Smooth muscle cell (in vitro differentiated cells): ENCODE measurements at regions not wholly inside any gene's neighbourhood (a gene's known extent, or its start where the extent isn't known, plus 50 kb on each side); places are given as distances from the start of the nearest gene placed in this dataset.

ENCODE experiments used
- DNase-seq: peaks from one replicate; lab custom pipeline; 2025; ENCODE audit not compliant: unreplicated experiment; lab: John Stamatoyannopoulos, UW
- H2AFZ ChIP-seq: fragments of 200-600 bp; sonication (generic); 2 replicates; pipeline ENCODE4 v1.6.0; 2016; ENCODE audit warnings: antibody characterized with exemption, low read depth, mild to moderate bottlenecking
- H3F3A ChIP-seq: fragments of 200-600 bp; sonication (generic); 2 replicates; pipeline ENCODE4 v1.6.0; 2017; ENCODE audit warnings: antibody characterized with exemption, low read depth
- H3K27ac ChIP-seq: fragments of 200-600 bp; sonication (generic); 2 replicates; pipeline ENCODE4 v1.5.1; 2016; ENCODE audit warnings: low read depth, mild to moderate bottlenecking
- H3K27me3 ChIP-seq: fragments of 200-600 bp; sonication (generic); 2 replicates; pipeline ENCODE4 v1.6.1; 2016; ENCODE audit warnings: low read depth, mild to moderate bottlenecking
- H3K36me3 ChIP-seq: fragments of 200-600 bp; sonication (generic); 2 replicates; pipeline ENCODE4 v1.5.1; 2016; ENCODE audit warnings: low read depth
- H3K4me1 ChIP-seq: fragments of 200-600 bp; sonication (generic); 2 replicates; pipeline ENCODE4 v1.5.1; 2016; ENCODE audit warnings: low read depth
- H3K4me2 ChIP-seq: fragments of 200-600 bp; sonication (generic); 2 replicates; pipeline ENCODE4 v1.6.0; 2016; ENCODE audit warnings: mild to moderate bottlenecking
- H3K4me3 ChIP-seq: fragments of 200-600 bp; sonication (generic); 2 replicates; pipeline ENCODE4 v1.5.1; 2016; ENCODE audit warnings: mild to moderate bottlenecking
- H3K79me2 ChIP-seq: fragments of 200-600 bp; sonication (generic); 2 replicates; pipeline ENCODE4 v1.6.0; 2016; ENCODE audit warnings: low read depth, mild to moderate bottlenecking
- H3K9ac ChIP-seq: fragments of 200-600 bp; sonication (generic); 2 replicates; pipeline ENCODE4 v1.6.0; 2016; ENCODE audit warnings: low read depth
- H3K9me3 ChIP-seq: fragments of 200-600 bp; sonication (generic); replicated peaks from 2 replicates; pipeline ENCODE4 v1.5.1; 2016; ENCODE audit warnings: low read depth
- H4K20me1 ChIP-seq: fragments of 200-600 bp; sonication (generic); 2 replicates; pipeline ENCODE4 v1.6.0; 2016; ENCODE audit warnings: low read depth
- WGBS: methylation state at CpG from one replicate; pipeline ENCODE4 v1.1.7; 2016; ENCODE audit warnings: low lambda C conversion rate; 5-methylcytosine and 5-hydroxymethylcytosine counted together
- TF ChIP-seq, protein P1 (sequence below): fragments of 200-600 bp; sonication (generic); IDR thresholded peaks from 2 replicates; pipeline ENCODE4 v1.5.1; 2017; ENCODE audit warnings: borderline replicate concordance, mild to moderate bottlenecking, antibody characterized with exemption; ENCODE audit not compliant: insufficient read depth, poor library complexity, severe bottlenecking

DNA sequence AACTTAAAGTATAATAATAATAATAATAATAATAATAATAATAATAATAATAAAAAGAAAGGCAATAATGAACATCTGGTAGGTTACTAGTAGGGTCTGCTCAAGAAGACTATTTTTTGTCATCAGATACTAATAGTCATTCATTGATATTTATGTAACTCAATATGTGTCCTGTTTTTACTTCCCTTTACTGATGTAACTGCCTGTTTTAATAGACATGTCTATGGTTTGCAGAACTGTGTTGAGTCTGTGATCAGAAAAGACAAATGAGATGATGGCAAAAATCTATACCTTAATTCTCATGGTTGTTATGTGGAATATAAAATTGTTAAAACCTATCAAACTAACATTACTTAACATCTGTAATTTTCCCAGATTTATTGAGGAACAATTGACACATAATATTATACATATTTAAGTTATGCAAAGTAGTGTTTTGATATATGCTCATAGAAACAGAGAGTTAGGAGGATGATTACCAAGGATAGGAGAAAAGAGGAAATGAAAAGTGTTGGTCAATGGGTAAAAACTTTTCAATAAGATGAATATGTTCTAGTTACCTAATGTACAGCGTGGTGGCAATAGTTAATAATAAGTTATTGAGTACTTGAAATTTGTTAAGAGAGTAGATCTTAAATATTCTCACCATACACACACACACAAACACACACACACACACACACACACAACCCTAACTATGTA lies 699.4 kb downstream of the ZPLD1 start:
- Histone ChIP-seq H2AFZ (no peak overlapping the region), H3K4me3 (no peak overlapping the region), H3K27ac (no peak overlapping the region), H3K9ac (no peak overlapping the region), H3K79me2 (no peaks in the 10 kb centered on the region), H3F3A (no peaks in the 10 kb centered on the region), H3K27me3 (no peaks in the 10 kb centered on the region), H3K36me3 (no peaks in the 10 kb centered on the region), H3K4me1 (no peaks in the 10 kb centered on the region), H3K4me2 (no peak overlapping the region), H4K20me1 (no peaks in the 10 kb centered on the region), H3K9me3 (no peaks in the 10 kb centered on the region)
- TF ChIP-seq, protein P1, sequence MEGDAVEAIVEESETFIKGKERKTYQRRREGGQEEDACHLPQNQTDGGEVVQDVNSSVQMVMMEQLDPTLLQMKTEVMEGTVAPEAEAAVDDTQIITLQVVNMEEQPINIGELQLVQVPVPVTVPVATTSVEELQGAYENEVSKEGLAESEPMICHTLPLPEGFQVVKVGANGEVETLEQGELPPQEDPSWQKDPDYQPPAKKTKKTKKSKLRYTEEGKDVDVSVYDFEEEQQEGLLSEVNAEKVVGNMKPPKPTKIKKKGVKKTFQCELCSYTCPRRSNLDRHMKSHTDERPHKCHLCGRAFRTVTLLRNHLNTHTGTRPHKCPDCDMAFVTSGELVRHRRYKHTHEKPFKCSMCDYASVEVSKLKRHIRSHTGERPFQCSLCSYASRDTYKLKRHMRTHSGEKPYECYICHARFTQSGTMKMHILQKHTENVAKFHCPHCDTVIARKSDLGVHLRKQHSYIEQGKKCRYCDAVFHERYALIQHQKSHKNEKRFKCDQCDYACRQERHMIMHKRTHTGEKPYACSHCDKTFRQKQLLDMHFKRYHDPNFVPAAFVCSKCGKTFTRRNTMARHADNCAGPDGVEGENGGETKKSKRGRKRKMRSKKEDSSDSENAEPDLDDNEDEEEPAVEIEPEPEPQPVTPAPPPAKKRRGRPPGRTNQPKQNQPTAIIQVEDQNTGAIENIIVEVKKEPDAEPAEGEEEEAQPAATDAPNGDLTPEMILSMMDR, result no peak
- 100% methylated on average over 1 of the region's 1 CpG for WGBS
- DNase-seq, result no peak

DNA sequence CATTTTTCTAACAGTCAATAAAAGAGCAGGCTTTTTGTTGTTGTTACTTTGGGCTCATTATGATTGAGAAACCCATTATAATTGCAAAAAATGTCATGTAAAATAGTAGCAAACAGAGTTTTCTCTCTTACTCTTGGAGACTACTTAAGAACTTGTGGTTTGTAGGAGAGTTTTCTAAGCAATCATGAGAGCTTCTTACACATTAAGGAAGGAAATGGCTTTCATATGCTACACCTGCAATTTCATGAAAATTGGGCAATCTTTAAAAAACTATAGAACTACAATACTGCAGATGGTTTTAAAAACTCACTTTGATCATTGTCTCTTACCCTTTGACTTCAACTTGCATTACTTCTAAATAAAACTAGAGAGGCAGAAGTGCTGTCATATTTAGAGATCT lies 701.8 kb downstream of the ZPLD1 start:
- no peaks in the 10 kb centered on the region for H3K9me3 ChIP-seq
- H3K79me2 ChIP-seq, result no peaks in the 10 kb centered on the region
- H3K4me2 ChIP-seq, result no peak overlapping the region
- H3F3A ChIP-seq, result no peaks in the 10 kb centered on the region
- H3K27me3 ChIP-seq, result no peaks in the 10 kb centered on the region
- H2AFZ ChIP-seq, result no peak overlapping the region
- no peaks in the 10 kb centered on the region for H4K20me1 ChIP-seq
- DNase-seq, result no peak
- TF ChIP-seq, protein P1, result no peak
- H3K36me3 ChIP-seq, result no peaks in the 10 kb centered on the region
- no peak overlapping the region for H3K9ac ChIP-seq
- H3K27ac ChIP-seq, result no peak overlapping the region
- H3K4me1 ChIP-seq, result no peaks in the 10 kb centered on the region
- H3K4me3 ChIP-seq, result no peak overlapping the region

DNA sequence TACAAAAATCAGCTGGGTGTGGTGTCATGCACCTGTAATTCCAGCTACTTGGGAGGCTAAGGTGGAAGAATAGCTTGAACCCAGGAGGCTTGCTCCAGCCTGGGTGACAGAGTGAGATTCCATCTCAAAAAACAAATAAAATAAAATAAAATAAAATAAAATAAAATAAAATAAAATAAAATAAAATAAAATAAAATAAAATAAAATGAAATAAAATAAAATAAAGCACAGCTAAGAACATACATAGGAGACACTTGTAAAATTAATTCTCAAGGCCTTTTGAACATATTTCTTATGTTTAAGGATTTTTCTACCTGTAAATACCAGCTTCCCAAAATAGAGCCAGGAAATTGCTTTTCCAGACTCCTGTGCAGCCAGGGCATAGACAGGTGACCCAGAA lies 703.0 kb downstream of the ZPLD1 start:
- H2AFZ ChIP-seq, result no peak overlapping the region
- H4K20me1 ChIP-seq, result no peaks in the 10 kb centered on the region
- no peak overlapping the region for H3K27ac ChIP-seq
- H3K9ac ChIP-seq, result no peak overlapping the region
- no peaks in the 10 kb centered on the region for H3K9me3 ChIP-seq
- DNase-seq, result no peak
- no peaks in the 10 kb centered on the region for H3F3A ChIP-seq
- no peaks in the 10 kb centered on the region for H3K27me3 ChIP-seq
- H3K36me3 ChIP-seq, result no peaks in the 10 kb centered on the region
- no peak overlapping the region for H3K4me3 ChIP-seq
- no peaks in the 10 kb centered on the region for H3K4me1 ChIP-seq
- TF ChIP-seq, protein P1, result no peak
- no peak overlapping the region for H3K4me2 ChIP-seq
- H3K79me2 ChIP-seq, result no peaks in the 10 kb centered on the region

DNA sequence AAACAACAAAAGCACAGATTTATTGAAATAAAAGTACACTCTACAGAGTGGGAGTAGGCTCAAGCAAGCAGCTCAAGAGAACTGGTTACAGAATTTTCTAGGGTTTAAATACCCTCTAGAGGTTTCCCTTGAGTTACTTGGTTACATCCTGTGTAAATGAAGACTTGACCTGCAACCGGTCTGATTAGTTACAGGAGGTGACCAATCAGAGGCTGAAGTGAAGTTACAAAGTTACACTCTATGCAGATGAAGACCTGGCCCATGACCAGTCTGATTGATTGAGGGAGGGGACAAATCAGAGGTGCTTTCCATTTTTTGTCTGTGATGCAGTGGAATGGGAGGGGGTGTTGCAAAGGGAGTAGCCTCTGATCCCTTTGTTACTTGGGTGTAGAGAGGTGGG lies 723.4 kb downstream of the ZPLD1 start:
- WGBS, result 78% methylated on average over 1 of the region's 1 CpG

More for the DNA sequence above, 723.4 kb downstream of the ZPLD1 start:
- H3K79me2 ChIP-seq, result no peaks in the 10 kb centered on the region
- no peak overlapping the region for H2AFZ ChIP-seq
- H3K9ac ChIP-seq, result no peak overlapping the region
- TF ChIP-seq, protein P1, result no peak
- no peaks in the 10 kb centered on the region for H3K4me1 ChIP-seq
- DNase-seq, result no peak
- no peak overlapping the region for H3K4me3 ChIP-seq
- no peaks in the 10 kb centered on the region for H3K27me3 ChIP-seq
- H3K9me3 ChIP-seq, result no peaks in the 10 kb centered on the region
- no peaks in the 10 kb centered on the region for H3F3A ChIP-seq
- H3K4me2 ChIP-seq, result no peak overlapping the region
- H4K20me1 ChIP-seq, result no peaks in the 10 kb centered on the region
- no peak overlapping the region for H3K27ac ChIP-seq
- H3K36me3 ChIP-seq, result no peaks in the 10 kb centered on the region
